PC-9 (cell line): ENCODE measurements at regions not wholly inside any gene's neighbourhood (a gene's known extent, or its start where the extent isn't known, plus 50 kb on each side); places are given as distances from the start of the nearest gene placed in this dataset.

Experiments used
- BruUV-seq: library from RNA; stranded (reverse); fragments of 400-500 nt; replicated peaks from 2 replicates; lab custom pipeline; 2021; lab: Mats Ljungman, UMichigan
- CTCF ChIA-PET: fragments of 300-600 bp; sonication (Branson Sonifier 250); formaldehyde crosslinking; loops from one replicate; lab custom pipeline; 2022; ENCODE audit warnings: antibody characterized with exemption; lab: Charles Lee
- POLR2A ChIA-PET: fragments of 300-600 bp; sonication (Branson Sonifier 250); formaldehyde crosslinking; loops from one replicate; lab custom pipeline; 2022; ENCODE audit warnings: antibody characterized with exemption; ENCODE audit not compliant: unreplicated experiment; lab: Charles Lee
- DNase-seq, 2 experiments: peaks; one replicate each; pipeline versions ENCODE4 v3.0.0 to v3.0.0-alpha.2; 2015 to 2022; ENCODE audit warnings: mixed read lengths in 1 of 2
- H2AFZ ChIP-seq: fragments of 200-600 bp; sonication (generic); 2 replicates; pipeline ENCODE4 v1.8.1; 2017; ENCODE audit warnings: antibody characterized with exemption
- H3F3A ChIP-seq: fragments of 200-600 bp; sonication (generic); 2 replicates; pipeline ENCODE4 v1.8.1; 2017; ENCODE audit warnings: antibody characterized with exemption, mild to moderate bottlenecking, low read depth; ENCODE audit not compliant: insufficient read depth
- H3K27ac ChIP-seq: fragments of 200-600 bp; sonication (generic); 2 replicates; pipeline ENCODE4 v1.6.1; 2016; ENCODE audit warnings: mixed run types
- H3K27me3 ChIP-seq: fragments of 200-600 bp; sonication (generic); 2 replicates; pipeline ENCODE4 v1.6.1; 2016; ENCODE audit warnings: low read depth, mixed run types; ENCODE audit not compliant: insufficient read depth
- H3K36me3 ChIP-seq: fragments of 200-600 bp; sonication (generic); 2 replicates; pipeline ENCODE4 v1.6.1; 2016; ENCODE audit warnings: low read depth, mixed run types
- H3K4me1 ChIP-seq: fragments of 200-600 bp; sonication (generic); replicated peaks from 2 replicates; pipeline ENCODE4 v1.6.1; 2016; ENCODE audit warnings: mixed run types; ENCODE audit not compliant: insufficient read depth
- H3K4me2 ChIP-seq: fragments of 200-600 bp; sonication (generic); 2 replicates; pipeline ENCODE4 v1.6.1; 2017; ENCODE audit warnings: mixed run types
- H3K4me3 ChIP-seq: fragments of 200-600 bp; sonication (generic); 2 replicates; pipeline ENCODE4 v1.6.1; 2016; ENCODE audit warnings: mixed run types
- H3K79me2 ChIP-seq: fragments of 200-600 bp; sonication (generic); 2 replicates; pipeline ENCODE4 v1.6.1; 2017; ENCODE audit warnings: low read depth, mixed run types
- H3K9me2 ChIP-seq: fragments of 200-600 bp; sonication (generic); 2 replicates; pipeline ENCODE4 v1.8.1; 2017; ENCODE audit warnings: mild to moderate bottlenecking; ENCODE audit not compliant: insufficient read depth
- H3K9me3 ChIP-seq: fragments of 200-600 bp; sonication (generic); 2 replicates; pipeline ENCODE4 v1.8.1; 2016; ENCODE audit warnings: low read depth; ENCODE audit not compliant: insufficient read depth
- H4K20me1 ChIP-seq: fragments of 200-600 bp; sonication (generic); 2 replicates; pipeline ENCODE4 v1.8.1; 2017; ENCODE audit not compliant: insufficient read depth
- CTCF ChIP-seq: fragments of 200-600 bp; sonication (generic); conservative IDR thresholded peaks from 2 replicates; pipeline ENCODE4 v1.6.1; 2017; ENCODE audit warnings: mixed run types, antibody characterized with exemption, mild to moderate bottlenecking, moderate library complexity
- EZH2 ChIP-seq: fragments of 200-600 bp; sonication (generic); IDR thresholded peaks from 2 replicates; pipeline ENCODE4 v1.8.0; 2017; ENCODE audit warnings: antibody characterized with exemption, low read depth
- intact Hi-C: fragments of 100-400 bp; cut with micrococcal nuclease; formaldehyde crosslinking; loops from one replicate; pipeline ENCODE4 v1.10.0; 2022; ENCODE audit not compliant: unreplicated experiment

GRCh38 chr2:234569776-234570430 is 73.0 kb upstream of the ARL4C start:
- Histone ChIP-seq H3K4me3 (no peak overlapping the region), H3K27me3 (no peaks in the 10 kb centered on the region), H3K79me2 (no peaks in the 10 kb centered on the region), H3K9me2 (no peaks in the 10 kb centered on the region), H3K4me2 (no peak overlapping the region), H3K4me1 (no peaks in the 10 kb centered on the region), H4K20me1 (no peaks in the 10 kb centered on the region), H3K9me3 (no peaks in the 10 kb centered on the region), H3K36me3 (no peaks in the 10 kb centered on the region), H3K27ac (no peak overlapping the region), H3F3A (no peaks in the 10 kb centered on the region), H2AFZ (no peak overlapping the region)
- BruUV-seq, result no TSS peak
- CTCF ChIA-PET, result no interaction called here
- TF ChIP-seq CTCF (no peak), EZH2 (no peak)
- intact Hi-C loops, result no loop called here
- POLR2A ChIA-PET, result no interaction called here
- no peak for DNase-seq

- no peak for DNase-seq
- TF ChIP-seq CTCF (no peak), EZH2 (no peak)
- Histone ChIP-seq H3K9me3 (no peaks in the 10 kb centered on the region), H3K36me3 (no peaks in the 10 kb centered on the region), H3K4me1 (peaks cover 4% of the 10 kb centered on the region), H3F3A (no peaks in the 10 kb centered on the region), H3K27me3 (no peaks in the 10 kb centered on the region), H4K20me1 (no peaks in the 10 kb centered on the region), H2AFZ (no peak overlapping the region), H3K4me2 (no peak overlapping the region), H3K79me2 (no peaks in the 10 kb centered on the region), H3K9me2 (no peaks in the 10 kb centered on the region), H3K4me3 (no peak overlapping the region), H3K27ac (no peak overlapping the region)
- intact Hi-C loops, result no loop called here
- BruUV-seq, result no TSS peak
- POLR2A ChIA-PET, result no interaction called here
- CTCF ChIA-PET, result interaction anchor here (0.6 kb wide), 1 partner anchor 136 kb away, joined by 5 read pairs; no protein-coding TSS in a partner anchor
Measured at GRCh38 chr2:234566622-234567021, 69.7 kb upstream of the ARL4C start.

GRCh38 chr2:234565842-234566619 is 69.2 kb upstream of the ARL4C start:
- no peak for DNase-seq
- no TSS peak for BruUV-seq
- POLR2A ChIA-PET, result no interaction called here
- peaks cover 4% of the 10 kb centered on the region for H3K4me1 ChIP-seq
- no peaks in the 10 kb centered on the region for H3K79me2 ChIP-seq
- H3K9me2 ChIP-seq, result no peaks in the 10 kb centered on the region
- H2AFZ ChIP-seq, result no peak overlapping the region
- intact Hi-C loops, result no loop called here
- no peaks in the 10 kb centered on the region for H3K27me3 ChIP-seq
- no peak overlapping the region for H3K4me2 ChIP-seq
- no peaks in the 10 kb centered on the region for H3K36me3 ChIP-seq
- CTCF ChIA-PET, result interaction anchor here (0.6 kb wide), 1 partner anchor 137 kb away, joined by 5 read pairs; no protein-coding TSS in a partner anchor
- no peaks in the 10 kb centered on the region for H3F3A ChIP-seq
- H3K27ac ChIP-seq, result no peak overlapping the region
- H3K9me3 ChIP-seq, result no peaks in the 10 kb centered on the region
- no peak overlapping the region for H3K4me3 ChIP-seq
- TF ChIP-seq CTCF, result no peak
- no peak for TF ChIP-seq EZH2
- no peaks in the 10 kb centered on the region for H4K20me1 ChIP-seq
